ENCODE measurements at regions not wholly inside any gene's neighbourhood (a gene's known extent, or its start where the extent isn't known, plus 50 kb on each side); places are given as distances from the start of the nearest gene placed in this dataset.
"Not testable (repeated sequence)": the region's sequence is repeated elsewhere in the genome, so short reads cannot be mapped to it uniquely, and the experiment has no call there.

GRCh38 chr5:93941897-93942296 is 200.5 kb upstream of the POU5F2 start:
- no peak overlapping the region for H3K27ac ChIP-seq
- H3K4me3 ChIP-seq (IDR thresholded peaks at IDR 0.05; ENCODE audit: insufficient read depth, low read depth, low read length), result no peak overlapping the region
- no peaks in the 10 kb centered on the region for H3K4me1 ChIP-seq (ENCODE audit: low read depth, poor library complexity, severe bottlenecking)
- H3K36me3 ChIP-seq (ENCODE audit: insufficient read depth), result no peaks in the 10 kb centered on the region
- H2AFZ ChIP-seq (ENCODE audit: low read depth), result no peak overlapping the region
- TF ChIP-seq CTCF (conservative IDR thresholded peaks at IDR 0.05; ENCODE audit: low read depth, low read length), result no peak
- no peaks in the 10 kb centered on the region for H3K27me3 ChIP-seq (ENCODE audit: insufficient read depth, low read depth)
- no peak overlapping the region for H3K4me2 ChIP-seq
- no peak overlapping the region for H3K9ac ChIP-seq
- no peaks in the 10 kb centered on the region for H4K20me1 ChIP-seq (ENCODE audit: insufficient read depth)
- no peaks in the 10 kb centered on the region for H3K79me2 ChIP-seq (ENCODE audit: insufficient read depth, low read depth)

GRCh38 chr5:93933269-93933668 is 191.9 kb upstream of the POU5F2 start:
- H2AFZ ChIP-seq (ENCODE audit: low read depth); H3K36me3 ChIP-seq (ENCODE audit: insufficient read depth); H3K4me2 ChIP-seq; H3K9ac ChIP-seq; H3K4me3 ChIP-seq (IDR thresholded peaks at IDR 0.05; ENCODE audit: insufficient read depth, low read depth, low read length); H3K27ac ChIP-seq; H3K27me3 ChIP-seq (ENCODE audit: insufficient read depth, low read depth); H3K79me2 ChIP-seq (ENCODE audit: insufficient read depth, low read depth); H3K4me1 ChIP-seq (ENCODE audit: low read depth, poor library complexity, severe bottlenecking); H4K20me1 ChIP-seq (ENCODE audit: insufficient read depth): not testable (repeated sequence)

GRCh38 chr5:93930098-93930497 is 188.7 kb upstream of the POU5F2 start:
- Histone ChIP-seq H3K36me3 (ENCODE audit: insufficient read depth) (no peaks in the 10 kb centered on the region), H4K20me1 (ENCODE audit: insufficient read depth) (no peaks in the 10 kb centered on the region), H2AFZ (ENCODE audit: low read depth) (no peak overlapping the region), H3K79me2 (ENCODE audit: insufficient read depth, low read depth) (no peaks in the 10 kb centered on the region), H3K9ac (no peak overlapping the region), H3K4me3 (IDR thresholded peaks at IDR 0.05; ENCODE audit: insufficient read depth, low read depth, low read length) (no peak overlapping the region), H3K4me1 (ENCODE audit: low read depth, poor library complexity, severe bottlenecking) (no peaks in the 10 kb centered on the region), H3K27ac (no peak overlapping the region), H3K27me3 (ENCODE audit: insufficient read depth, low read depth) (no peaks in the 10 kb centered on the region), H3K4me2 (no peak overlapping the region)
- TF ChIP-seq CTCF (conservative IDR thresholded peaks at IDR 0.05; ENCODE audit: low read depth, low read length), result no peak

GRCh38 chr5:93929131-93929530 is 187.7 kb upstream of the POU5F2 start:
- Histone ChIP-seq H3K79me2 (ENCODE audit: insufficient read depth, low read depth) (no peaks in the 10 kb centered on the region), H3K4me3 (IDR thresholded peaks at IDR 0.05; ENCODE audit: insufficient read depth, low read depth, low read length) (no peak overlapping the region), H3K36me3 (ENCODE audit: insufficient read depth) (no peaks in the 10 kb centered on the region), H4K20me1 (ENCODE audit: insufficient read depth) (no peaks in the 10 kb centered on the region), H3K27ac (no peak overlapping the region), H3K27me3 (ENCODE audit: insufficient read depth, low read depth) (no peaks in the 10 kb centered on the region), H3K9ac (no peak overlapping the region), H3K4me1 (ENCODE audit: low read depth, poor library complexity, severe bottlenecking) (no peaks in the 10 kb centered on the region), H3K4me2 (no peak overlapping the region), H2AFZ (ENCODE audit: low read depth) (no peak overlapping the region)
- no peak for TF ChIP-seq CTCF (conservative IDR thresholded peaks at IDR 0.05; ENCODE audit: low read depth, low read length)

- H4K20me1 ChIP-seq (ENCODE audit: insufficient read depth), result no peaks in the 10 kb centered on the region
- H3K36me3 ChIP-seq (ENCODE audit: insufficient read depth), result no peaks in the 10 kb centered on the region
- no peak overlapping the region for H2AFZ ChIP-seq (ENCODE audit: low read depth)
- no peak overlapping the region for H3K4me3 ChIP-seq (IDR thresholded peaks at IDR 0.05; ENCODE audit: insufficient read depth, low read depth, low read length)
- TF ChIP-seq CTCF (conservative IDR thresholded peaks at IDR 0.05; ENCODE audit: low read depth, low read length), result no peak
- H3K27ac ChIP-seq, result no peak overlapping the region
- H3K79me2 ChIP-seq (ENCODE audit: insufficient read depth, low read depth), result no peaks in the 10 kb centered on the region
- no peak overlapping the region for H3K4me2 ChIP-seq
- H3K4me1 ChIP-seq (ENCODE audit: low read depth, poor library complexity, severe bottlenecking), result no peaks in the 10 kb centered on the region
- no peaks in the 10 kb centered on the region for H3K27me3 ChIP-seq (ENCODE audit: insufficient read depth, low read depth)
- H3K9ac ChIP-seq, result no peak overlapping the region
Observed at GRCh38 chr5:93926831-93927620, 185.6 kb upstream of the POU5F2 start.
